HG02763 (cell line): ENCODE measurements at regions not wholly inside any gene's neighbourhood (a gene's known extent, or its start where the extent isn't known, plus 50 kb on each side); places are given as distances from the start of the nearest gene placed in this dataset.

Source experiments
- ATAC-seq: cut with Tn5 transposase; IDR thresholded peaks from one replicate; pipeline ENCODE4 v1.9.1; 2021; ENCODE audit warnings: mild to moderate bottlenecking, moderate library complexity; ENCODE audit not compliant: unreplicated experiment

GRCh38 chr10:4456279-4456678 is 369.7 kb upstream of the AKR1E2 start:
- no peak for ATAC-seq

- ATAC-seq, result no peak
These were observed 372.1 kb upstream of the AKR1E2 start for GRCh38 chr10:4453950-4454349.

- ATAC-seq, result no peak
These were observed 372.7 kb upstream of the AKR1E2 start for GRCh38 chr10:4453276-4453675.

- ATAC-seq, result no peak
These were observed 374.8 kb upstream of the AKR1E2 start for GRCh38 chr10:4450981-4451908.

- no peak for ATAC-seq
These were observed 375.8 kb upstream of the AKR1E2 start for GRCh38 chr10:4450169-4450568.

- ATAC-seq, result no peak
These were observed 378.0 kb upstream of the AKR1E2 start for GRCh38 chr10:4448030-4448429.

- no peak for ATAC-seq
These were observed 382.6 kb upstream of the AKR1E2 start for GRCh38 chr10:4443419-4443818.

- ATAC-seq, result no peak
These were observed 383.7 kb upstream of the AKR1E2 start for GRCh38 chr10:4442296-4442695.

GRCh38 chr10:4440260-4440659 is 385.7 kb upstream of the AKR1E2 start:
- ATAC-seq, result no peak

GRCh38 chr10:4437791-4438190 is 388.2 kb upstream of the AKR1E2 start:
- ATAC-seq, result no peak

- ATAC-seq, result no peak
These were observed 388.9 kb upstream of the AKR1E2 start for GRCh38 chr10:4437061-4437460.

- no peak for ATAC-seq
These were observed 389.9 kb upstream of the AKR1E2 start for GRCh38 chr10:4436103-4436502.

- no peak for ATAC-seq
These were observed 391.4 kb upstream of the AKR1E2 start for GRCh38 chr10:4434516-4435071.

- no peak for ATAC-seq
These were observed 391.9 kb upstream of the AKR1E2 start for GRCh38 chr10:4434105-4434504.

GRCh38 chr10:4431114-4431863 is 394.7 kb upstream of the AKR1E2 start:
- no peak for ATAC-seq

- ATAC-seq, result no peak
These were observed 396.4 kb upstream of the AKR1E2 start for GRCh38 chr10:4429571-4429970.

- no peak for ATAC-seq
These were observed 398.5 kb upstream of the AKR1E2 start for GRCh38 chr10:4427532-4427931.

- no peak for ATAC-seq
These were observed 399.1 kb upstream of the AKR1E2 start for GRCh38 chr10:4426866-4427265.

- no peak for ATAC-seq
These were observed 416.7 kb upstream of the AKR1E2 start for GRCh38 chr10:4409319-4409718.

- no peak for ATAC-seq
These were observed 418.2 kb upstream of the AKR1E2 start for GRCh38 chr10:4407783-4408182.

- no peak for ATAC-seq
These were observed 420.2 kb upstream of the AKR1E2 start for GRCh38 chr10:4405828-4406227.
